HepG2 (cell line): ENCODE measurements at regions not wholly inside any gene's neighbourhood (a gene's known extent, or its start where the extent isn't known, plus 50 kb on each side); places are given as distances from the start of the nearest gene placed in this dataset.

Experiments used
- ATAC-seq: fragments of 200-7000 bp; cut with Tn5 transposase; 3 replicates; pipeline ENCODE4 v1.9.1; 2020; ENCODE audit warnings: mild to moderate bottlenecking, moderate library complexity
- BruUV-seq: library from RNA; stranded (reverse); fragments of 400-500 nt; replicated peaks from 2 replicates; lab custom pipeline; 2021; lab: Mats Ljungman, UMichigan
- CTCF ChIA-PET: fragments of 300-600 bp; formaldehyde crosslinking; extraction: SDS; loops from one replicate; lab custom pipeline; 2021; ENCODE audit warnings: low total read pairs, inconsistent platforms, low intra/inter-chr PET ratio; lab: Yijun Ruan, JAX
- POLR2A ChIA-PET: fragments of 350-600 bp; sonication (Branson Sonifier 250); formaldehyde crosslinking; loops from one replicate; lab custom pipeline; 2020; ENCODE audit warnings: antibody characterized with exemption, inconsistent platforms; lab: Yijun Ruan, JAX
- DNase-seq: peaks from one replicate; pipeline ENCODE4 v3.0.0-alpha.2; 2015; ENCODE audit warnings: low spot score
- FAIRE-seq: peaks from 3 replicates; lab custom pipeline; 2011; peaks lifted over from hg19 to GRCh38; lab: Jason Lieb, UNC
- H2AFZ ChIP-seq: one replicate; pipeline ENCODE4 v1.6.1; 2011; ENCODE audit warnings: low read length, inconsistent platforms
- H3K27ac ChIP-seq: fragments of 300-600 bp; 3 replicates; pipeline ENCODE4 v1.8.0; 2011; ENCODE audit warnings: mixed run types, mild to moderate bottlenecking, mixed read lengths, low read length, inconsistent platforms; ENCODE audit not compliant: insufficient read depth; ENCODE audit errors: extremely low read length
- H3K27me3 ChIP-seq, 2 experiments: fragments of 200-600 bp in 1 of 2; 2 replicates in 1 of 2; 3 replicates in 1 of 2; pipeline versions ENCODE4 v1.6.0 to v1.8.0; 2011; ENCODE audit warnings: low read length in 2 of 2, mild to moderate bottlenecking in 2 of 2, moderate library complexity in 2 of 2, inconsistent platforms in 1 of 2; ENCODE audit not compliant: insufficient read depth in 2 of 2, control insufficient read depth in 1 of 2
- H3K36me3 ChIP-seq, 2 experiments: fragments of 200-600 bp in 1 of 2; replicated peaks in 1 of 2; 2 replicates in 1 of 2; 3 replicates in 1 of 2; pipeline versions ENCODE4 v1.5.1 to v1.8.0; 2011; ENCODE audit warnings: low read length in 2 of 2, inconsistent platforms in 1 of 2; ENCODE audit not compliant: insufficient read depth in 2 of 2, control insufficient read depth in 1 of 2
- H3K4me1 ChIP-seq: 2 replicates; pipeline ENCODE4 v1.5.1; 2012; ENCODE audit warnings: low read length, inconsistent platforms; ENCODE audit not compliant: insufficient read depth
- H3K4me2 ChIP-seq: 2 replicates; pipeline ENCODE4 v1.6.0; 2011; ENCODE audit warnings: low read depth, low read length, inconsistent platforms
- H3K4me3 ChIP-seq, 3 experiments: fragments of 200-600 bp in 1 of 3; sonication (generic), shearing (Covaris generic) in 1 of 3; replicated peaks in 1 of 3; 2 replicates each; pipeline ENCODE4 v1.5.1; 2011 to 2016; ENCODE audit warnings: low read length in 3 of 3, inconsistent platforms in 2 of 3, low read depth in 2 of 3, mild to moderate bottlenecking in 2 of 3, control low read depth in 1 of 3, mixed read lengths in 1 of 3; ENCODE audit not compliant: insufficient read depth in 1 of 3
- H3K79me2 ChIP-seq: one replicate; pipeline ENCODE4 v1.6.1; 2011; ENCODE audit warnings: low read length, inconsistent platforms; ENCODE audit not compliant: insufficient read depth
- H3K9ac ChIP-seq: 2 replicates; pipeline ENCODE4 v1.6.0; 2011; ENCODE audit warnings: mild to moderate bottlenecking, low read depth, low read length, inconsistent platforms; ENCODE audit not compliant: insufficient read depth
- H3K9me3 ChIP-seq: 2 replicates; pipeline ENCODE4 v1.5.1; 2012; ENCODE audit warnings: mild to moderate bottlenecking, low read length
- H4K20me1 ChIP-seq: 2 replicates; pipeline ENCODE4 v1.6.0; 2011; ENCODE audit warnings: inconsistent platforms, mild to moderate bottlenecking, low read length, moderate library complexity; ENCODE audit not compliant: insufficient read depth
- CBX2 ChIP-seq, 2 experiments: fragments of 200-600 bp in 1 of 2; sonication (generic); formaldehyde crosslinking in 1 of 2; IDR thresholded peaks; 2 replicates each; pipeline versions ENCODE4 v1.7.0 to v1.8.1; 2018 to 2022; ENCODE audit warnings: low read depth in 2 of 2, low read length in 1 of 2, mild to moderate bottlenecking in 1 of 2, missing genetic modification reagents in 1 of 2
- NFRKB ChIP-seq: fragments of 450-650 bp; IDR thresholded peaks from 2 replicates; pipeline ENCODE4 v1.6.1; 2017
- TBL1XR1 ChIP-seq: fragments of 150-350 bp; IDR thresholded peaks from 2 replicates; pipeline ENCODE4 v1.6.1; 2014; ENCODE audit warnings: borderline replicate concordance, low read length; ENCODE audit not compliant: partially characterized antibody
- ZNF431 ChIP-seq: sonication (generic); formaldehyde crosslinking; IDR thresholded peaks from 2 replicates; pipeline ENCODE4 v1.9.0; 2022; ENCODE audit warnings: missing genetic modification reagents, low read depth, mild to moderate bottlenecking, borderline replicate concordance
- ZNF580 ChIP-seq: IDR thresholded peaks from 2 replicates; pipeline ENCODE4 v1.6.1; 2016; ENCODE audit warnings: low read depth, borderline replicate concordance
- WGBS: methylation state at CpG from one replicate; pipeline ENCODE4 v1.1.6; 2017; ENCODE audit warnings: low lambda C conversion rate; 5-methylcytosine and 5-hydroxymethylcytosine counted together
- in situ Hi-C: cut with HindIII; loops from 2 replicates; pipeline ENCODE4 v1.10.0; 2017; ENCODE audit warnings: low pct_unique_long_range_greater_than_20kb; ENCODE audit not compliant: extremely low pct_ligation_motif_present
- intact Hi-C: fragments of 100-400 bp; cut with micrococcal nuclease; formaldehyde crosslinking; loops from one replicate; pipeline ENCODE4 v1.10.0; 2022; ENCODE audit not compliant: unreplicated experiment
- TF ChIP-seq, protein P1 (sequence below): sonication (generic); formaldehyde crosslinking; IDR thresholded peaks from 2 replicates; pipeline ENCODE4 v1.4.0; 2020; ENCODE audit warnings: low read depth, mild to moderate bottlenecking, missing genetic modification reagents

GRCh38 chr3:147963711-147964110 lies 554.5 kb downstream of the ZIC1 start:
- no TSS peak for BruUV-seq
- 92% methylated on average over 1 of the region's 1 CpG for WGBS

GRCh38 chr3:147975165-147975564 lies 566.0 kb downstream of the ZIC1 start:
- no peaks in the 10 kb centered on the region; a peak in 1 of 5 replicates for H3K27me3 ChIP-seq
- no TSS peak for BruUV-seq
- CTCF ChIA-PET, result no interaction called here
- WGBS, result 0% methylated on average over 1 of the region's 1 CpG
- H3K9me3 ChIP-seq, result no peaks in the 10 kb centered on the region
- no peak overlapping the region for H3K27ac ChIP-seq
- no peak for TF ChIP-seq ZNF580 (CRISPR knock-in tag)
- no peak for TF ChIP-seq NFRKB
- no peak for TF ChIP-seq ZNF431 (CRISPR knock-in tag)
- no peak for TF ChIP-seq TBL1XR1
- TF ChIP-seq, protein P1, sequence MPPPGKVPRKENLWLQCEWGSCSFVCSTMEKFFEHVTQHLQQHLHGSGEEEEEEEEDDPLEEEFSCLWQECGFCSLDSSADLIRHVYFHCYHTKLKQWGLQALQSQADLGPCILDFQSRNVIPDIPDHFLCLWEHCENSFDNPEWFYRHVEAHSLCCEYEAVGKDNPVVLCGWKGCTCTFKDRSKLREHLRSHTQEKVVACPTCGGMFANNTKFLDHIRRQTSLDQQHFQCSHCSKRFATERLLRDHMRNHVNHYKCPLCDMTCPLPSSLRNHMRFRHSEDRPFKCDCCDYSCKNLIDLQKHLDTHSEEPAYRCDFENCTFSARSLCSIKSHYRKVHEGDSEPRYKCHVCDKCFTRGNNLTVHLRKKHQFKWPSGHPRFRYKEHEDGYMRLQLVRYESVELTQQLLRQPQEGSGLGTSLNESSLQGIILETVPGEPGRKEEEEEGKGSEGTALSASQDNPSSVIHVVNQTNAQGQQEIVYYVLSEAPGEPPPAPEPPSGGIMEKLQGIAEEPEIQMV (CRISPR knock-in tag), result no peak
- FAIRE-seq (no peak), DNase-seq (no peak), ATAC-seq (no peak)
- in situ Hi-C loops, result no loop called here
- intact Hi-C loops, result no loop called here
- H3K79me2 ChIP-seq, result no peaks in the 10 kb centered on the region
- POLR2A ChIA-PET, result no interaction called here
- H4K20me1 ChIP-seq, result no peaks in the 10 kb centered on the region
- no peaks in the 10 kb centered on the region for H3K4me1 ChIP-seq
- no peaks in the 10 kb centered on the region for H3K36me3 ChIP-seq
- H2AFZ ChIP-seq, result no peak overlapping the region
- no peak overlapping the region for H3K4me3 ChIP-seq
- no peak overlapping the region for H3K4me2 ChIP-seq
- no peak overlapping the region for H3K9ac ChIP-seq

More at GRCh38 chr3:147963711-147964110, 554.5 kb downstream of the ZIC1 start:
- in situ Hi-C loops, result no loop called here
- Histone ChIP-seq H3K27ac (no peak overlapping the region), H3K9ac (no peak overlapping the region), H3K79me2 (no peaks in the 10 kb centered on the region), H3K36me3 (no peaks in the 10 kb centered on the region), H2AFZ (no peak overlapping the region), H3K27me3 (no peaks in the 10 kb centered on the region), H4K20me1 (no peaks in the 10 kb centered on the region), H3K4me2 (no peak overlapping the region), H3K4me3 (no peak overlapping the region), H3K9me3 (no peaks in the 10 kb centered on the region), H3K4me1 (no peaks in the 10 kb centered on the region)
- FAIRE-seq (no peak), DNase-seq (no peak), ATAC-seq (no peak)
- intact Hi-C loops, result no loop called here
- POLR2A ChIA-PET, result no interaction called here
- no peak for TF ChIP-seq CBX2 (IDR thresholded peaks at IDR 0.05; ENCODE audit: low read depth, low read length)
- TF ChIP-seq CBX2 (CRISPR knock-in tag; IDR thresholded peaks at IDR 0.05; ENCODE audit: low read depth), result no peak
- CTCF ChIA-PET, result no interaction called here
